ENCODE measurements at regions not wholly inside any gene's neighbourhood (a gene's known extent, or its start where the extent isn't known, plus 50 kb on each side); places are given as distances from the start of the nearest gene placed in this dataset.
"Not testable (repeated sequence)": the region's sequence is repeated elsewhere in the genome, so short reads cannot be mapped to it uniquely, and the experiment has no call there.

DNA sequence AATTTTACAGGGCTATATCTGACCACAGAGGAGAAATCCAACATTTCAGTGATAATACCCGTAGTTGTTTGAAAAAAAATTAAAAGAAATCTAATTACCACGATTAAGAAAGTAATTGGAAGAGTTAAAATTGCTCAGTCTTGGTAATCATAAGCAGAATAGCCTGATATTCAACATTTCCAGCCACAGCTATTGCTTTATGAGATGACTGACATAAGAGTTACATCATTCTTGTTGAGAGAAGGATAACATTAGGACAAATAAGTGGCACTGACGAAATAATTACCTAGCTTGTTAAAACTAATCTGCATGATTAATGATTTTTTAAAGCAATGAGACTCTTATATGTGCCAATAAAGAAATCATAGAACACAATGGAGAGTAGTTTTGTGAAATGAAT, 825.0 kb upstream of the GBE1 start:
- intact Hi-C loops (cut with DNase I): no loop called here
- no peaks in the 10 kb centered on the region for H3K36me3 ChIP-seq
- H3K4me3 ChIP-seq: no peak overlapping the region
- DNase-seq (no peak), ATAC-seq (no peak)
- no peaks in the 10 kb centered on the region for H3K27me3 ChIP-seq (ENCODE audit: low read depth)
- no peaks in the 10 kb centered on the region for H3K4me1 ChIP-seq
- H3K9me3 ChIP-seq: no peaks in the 10 kb centered on the region
- TF ChIP-seq, protein P1, sequence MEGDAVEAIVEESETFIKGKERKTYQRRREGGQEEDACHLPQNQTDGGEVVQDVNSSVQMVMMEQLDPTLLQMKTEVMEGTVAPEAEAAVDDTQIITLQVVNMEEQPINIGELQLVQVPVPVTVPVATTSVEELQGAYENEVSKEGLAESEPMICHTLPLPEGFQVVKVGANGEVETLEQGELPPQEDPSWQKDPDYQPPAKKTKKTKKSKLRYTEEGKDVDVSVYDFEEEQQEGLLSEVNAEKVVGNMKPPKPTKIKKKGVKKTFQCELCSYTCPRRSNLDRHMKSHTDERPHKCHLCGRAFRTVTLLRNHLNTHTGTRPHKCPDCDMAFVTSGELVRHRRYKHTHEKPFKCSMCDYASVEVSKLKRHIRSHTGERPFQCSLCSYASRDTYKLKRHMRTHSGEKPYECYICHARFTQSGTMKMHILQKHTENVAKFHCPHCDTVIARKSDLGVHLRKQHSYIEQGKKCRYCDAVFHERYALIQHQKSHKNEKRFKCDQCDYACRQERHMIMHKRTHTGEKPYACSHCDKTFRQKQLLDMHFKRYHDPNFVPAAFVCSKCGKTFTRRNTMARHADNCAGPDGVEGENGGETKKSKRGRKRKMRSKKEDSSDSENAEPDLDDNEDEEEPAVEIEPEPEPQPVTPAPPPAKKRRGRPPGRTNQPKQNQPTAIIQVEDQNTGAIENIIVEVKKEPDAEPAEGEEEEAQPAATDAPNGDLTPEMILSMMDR (IDR thresholded peaks at IDR 0.05): no peak
- no peak overlapping the region for H3K27ac ChIP-seq

DNA sequence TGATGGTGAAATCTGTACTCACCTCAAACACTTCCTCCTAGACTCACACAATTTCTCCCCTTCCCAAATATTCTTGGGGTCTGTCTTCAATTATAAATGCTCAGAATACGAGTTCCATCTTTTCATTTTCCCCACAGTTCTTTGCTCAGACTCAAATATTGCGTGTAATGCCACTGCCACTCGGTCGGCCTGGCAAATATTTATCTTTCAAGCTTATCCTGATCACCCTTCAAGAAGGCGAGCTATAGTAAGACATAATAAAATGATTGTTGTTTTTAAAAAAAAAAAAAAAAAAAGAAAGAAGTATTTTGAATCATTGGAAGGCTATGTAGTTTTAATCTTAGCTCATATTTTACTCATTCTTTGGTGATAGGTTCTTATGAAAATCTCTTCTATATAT, 824.6 kb upstream of the GBE1 start:
- H3K4me3 ChIP-seq; intact Hi-C loops (cut with DNase I); ATAC-seq; H3K27ac ChIP-seq; H3K27me3 ChIP-seq (ENCODE audit: low read depth); DNase-seq; H3K4me1 ChIP-seq; H3K9me3 ChIP-seq; H3K36me3 ChIP-seq: not testable (repeated sequence)

DNA sequence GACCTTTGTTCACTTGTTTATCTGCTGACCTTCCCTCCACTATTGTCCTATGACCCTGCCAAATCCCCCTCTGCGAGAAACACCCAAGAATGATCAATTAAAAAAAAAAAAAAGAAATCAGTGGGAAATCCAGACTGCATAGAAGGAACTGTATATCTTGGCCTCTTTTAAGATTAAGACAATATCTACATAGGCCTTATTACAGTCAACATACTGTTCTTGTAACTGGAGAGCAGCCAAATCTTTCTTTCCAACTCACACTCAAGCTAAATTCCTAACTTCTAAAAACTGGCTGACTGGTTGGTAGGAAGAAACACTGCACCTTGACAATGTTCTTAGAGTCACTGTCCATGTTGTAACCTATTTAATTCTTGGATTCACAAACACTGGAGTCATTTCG, 824.1 kb upstream of the GBE1 start:
- H3K27me3 ChIP-seq (ENCODE audit: low read depth); DNase-seq; H3K4me3 ChIP-seq; intact Hi-C loops (cut with DNase I); H3K36me3 ChIP-seq; ATAC-seq; H3K27ac ChIP-seq; H3K9me3 ChIP-seq; H3K4me1 ChIP-seq: not testable (repeated sequence)

DNA sequence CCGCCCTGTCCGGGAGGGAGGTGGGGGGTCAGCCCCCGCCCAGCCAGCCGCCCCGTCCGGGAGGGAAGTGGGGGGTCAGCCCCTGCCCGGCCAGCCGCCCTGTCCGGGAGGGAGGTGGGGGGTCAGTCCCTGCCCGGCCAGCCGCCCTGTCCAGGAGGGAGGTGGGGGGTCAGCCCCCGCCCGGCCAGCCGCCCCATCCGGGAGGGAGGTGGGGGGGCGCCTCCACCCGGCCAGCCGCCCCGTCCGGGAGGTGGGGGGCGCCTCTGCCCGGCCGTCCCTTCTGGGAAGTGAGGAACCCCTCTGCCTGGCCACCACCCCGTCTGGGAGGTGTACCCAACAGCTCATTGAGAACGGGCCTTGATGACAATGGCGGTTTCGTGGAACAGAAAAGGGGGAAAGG, 823.4 kb upstream of the GBE1 start:
- ATAC-seq; H3K9me3 ChIP-seq; H3K27ac ChIP-seq; H3K36me3 ChIP-seq; H3K4me1 ChIP-seq; H3K27me3 ChIP-seq (ENCODE audit: low read depth); H3K4me3 ChIP-seq; DNase-seq; intact Hi-C loops (cut with DNase I): not testable (repeated sequence)

DNA sequence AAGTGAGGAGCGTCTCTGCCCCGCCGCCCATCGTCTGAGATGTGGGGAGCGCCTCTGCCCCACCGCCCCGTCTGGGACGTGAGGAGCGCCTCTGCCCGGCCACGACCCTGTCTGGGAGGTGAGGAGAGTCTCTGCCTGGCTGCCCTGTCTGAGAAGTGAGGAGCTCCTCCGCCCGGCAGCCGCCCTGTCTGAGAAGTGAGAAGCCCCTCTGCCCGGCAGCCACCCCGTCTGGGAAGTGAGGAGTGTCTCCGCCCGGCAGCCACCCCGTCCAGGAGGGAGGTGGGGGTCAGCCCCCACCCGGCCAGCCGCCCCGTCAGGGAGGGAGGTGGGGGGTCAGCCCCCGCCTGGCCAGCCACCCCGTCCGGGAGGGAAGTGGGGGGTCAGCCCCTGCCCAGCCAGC, 823.0 kb upstream of the GBE1 start:
- H3K4me3 ChIP-seq; H3K27me3 ChIP-seq (ENCODE audit: low read depth); H3K27ac ChIP-seq; H3K4me1 ChIP-seq; H3K9me3 ChIP-seq; DNase-seq; intact Hi-C loops (cut with DNase I); ATAC-seq; H3K36me3 ChIP-seq: not testable (repeated sequence)

DNA sequence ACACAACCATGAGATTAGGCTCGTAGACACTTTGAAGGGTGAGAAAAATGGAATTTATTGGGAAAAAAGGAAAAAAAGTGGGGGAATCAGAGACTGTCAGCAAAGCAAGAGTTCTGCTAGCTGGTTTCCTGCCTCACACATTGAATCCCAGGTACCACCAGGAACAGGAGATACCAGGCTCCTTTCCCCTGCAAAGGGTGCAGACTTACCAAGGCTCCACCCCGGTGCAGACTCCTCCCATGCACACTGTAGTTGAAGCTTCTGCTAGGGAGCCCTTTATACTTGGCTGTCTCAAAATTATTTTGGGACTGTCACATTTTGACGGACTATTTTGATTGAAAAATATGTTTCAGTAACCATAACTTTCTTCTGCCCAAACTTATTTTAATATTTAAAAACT, 819.9 kb upstream of the GBE1 start:
- DNase-seq (no peak), ATAC-seq (no peak)
- intact Hi-C loops (cut with DNase I): no loop called here
- Histone ChIP-seq H3K9me3 (no peaks in the 10 kb centered on the region), H3K27me3 (ENCODE audit: low read depth) (no peaks in the 10 kb centered on the region), H3K4me1 (no peaks in the 10 kb centered on the region), H3K36me3 (no peaks in the 10 kb centered on the region), H3K4me3 (no peak overlapping the region), H3K27ac (no peak overlapping the region)
- TF ChIP-seq, protein P1 (IDR thresholded peaks at IDR 0.05): no peak

DNA sequence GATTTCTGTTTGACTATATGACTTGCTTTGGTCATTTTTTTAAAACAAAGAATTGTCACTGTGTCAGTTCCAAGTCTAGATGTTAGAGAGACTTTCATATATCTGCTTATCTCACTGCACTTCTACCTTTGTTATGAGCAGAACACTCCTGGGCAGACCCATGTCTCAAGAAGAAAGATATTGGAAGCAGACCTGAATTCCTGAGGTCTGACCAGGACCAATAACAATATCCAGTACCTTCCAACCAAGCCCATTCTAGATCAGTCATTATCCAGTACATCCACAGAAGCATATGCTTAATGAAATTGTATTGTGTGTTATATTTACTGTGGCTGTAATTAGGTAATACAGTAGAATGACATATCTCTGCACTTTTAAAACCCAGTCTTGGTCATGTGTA, 811.3 kb upstream of the GBE1 start:
- DNase-seq (no peak), ATAC-seq (no peak)
- TF ChIP-seq, protein P1 (IDR thresholded peaks at IDR 0.05): no peak
- no peak overlapping the region for H3K27ac ChIP-seq
- no peak overlapping the region for H3K4me3 ChIP-seq
- H3K36me3 ChIP-seq: no peaks in the 10 kb centered on the region
- H3K27me3 ChIP-seq (ENCODE audit: low read depth): no peaks in the 10 kb centered on the region
- H3K9me3 ChIP-seq: no peaks in the 10 kb centered on the region
- no peaks in the 10 kb centered on the region for H3K4me1 ChIP-seq
- intact Hi-C loops (cut with DNase I): no loop called here

DNA sequence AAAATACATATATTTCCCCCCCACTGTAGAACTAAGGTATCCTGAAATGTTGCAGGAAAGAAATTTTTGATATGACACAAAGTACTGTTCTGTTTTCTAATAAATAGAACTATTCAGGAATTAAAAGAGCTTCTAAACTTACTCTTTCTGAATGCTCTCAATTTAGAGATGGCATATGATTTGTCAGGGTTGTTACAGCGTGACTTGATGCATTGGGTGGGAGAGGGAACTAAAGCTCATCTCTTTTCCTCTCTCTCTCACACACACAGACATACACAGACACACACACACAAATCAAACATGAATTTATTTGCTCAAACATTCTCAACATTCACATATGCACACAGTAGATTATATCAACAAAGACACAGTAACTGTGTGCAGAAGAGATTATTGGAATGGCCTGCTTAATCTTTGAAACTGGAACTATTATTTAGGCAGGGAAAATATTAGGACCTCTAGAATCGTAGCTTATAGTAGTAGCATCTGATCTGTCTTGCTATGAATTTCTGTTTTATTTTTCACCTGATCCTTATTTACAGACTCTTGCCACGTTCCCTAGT, 807.4 kb upstream of the GBE1 start:
- no peak for DNase-seq
- no peak for ATAC-seq
- H3K9me3 ChIP-seq: no peaks in the 10 kb centered on the region
- H3K4me3 ChIP-seq: no peak overlapping the region
- H3K4me1 ChIP-seq: no peaks in the 10 kb centered on the region
- TF ChIP-seq, protein P1 (IDR thresholded peaks at IDR 0.05): no peak
- no peaks in the 10 kb centered on the region for H3K36me3 ChIP-seq
- intact Hi-C loops (cut with DNase I): no loop called here
- H3K27me3 ChIP-seq (ENCODE audit: low read depth): no peaks in the 10 kb centered on the region
- no peak overlapping the region for H3K27ac ChIP-seq
